Natural killer cell (primary cell): ENCODE measurements at regions not wholly inside any gene's neighbourhood (a gene's known extent, or its start where the extent isn't known, plus 50 kb on each side); places are given as distances from the start of the nearest gene placed in this dataset.

Experiments
- ATAC-seq, 3 donors: fragments of 150-1000 bp in 2 of 3; fragments of 200-7000 bp in 1 of 3; cut with Tn5 transposase; 1 replicate in 1 of 3; 2 replicates in 2 of 3; pipeline ENCODE4 v1.10.0; 2021; ENCODE audit warnings: mild to moderate bottlenecking in 2 of 3, moderate library complexity in 2 of 3
- DNase-seq, 2 donors: peaks; one replicate each; pipeline versions ENCODE4 v3.0.0 to v3.0.0-alpha.2; 2013 to 2021; ENCODE audit warnings: mixed read lengths in 1 of 2
- H3K27ac ChIP-seq: one replicate; pipeline ENCODE4 v1.5.1; 2013; ENCODE audit warnings: mild to moderate bottlenecking, low read length
- H3K27me3 ChIP-seq: one replicate; pipeline ENCODE4 v1.6.1; 2013; ENCODE audit warnings: low read length; ENCODE audit not compliant: control insufficient read depth, insufficient read depth
- H3K36me3 ChIP-seq: one replicate; pipeline ENCODE4 v1.6.1; 2013; ENCODE audit warnings: low read length; ENCODE audit not compliant: control insufficient read depth, insufficient read depth
- H3K4me1 ChIP-seq: one replicate; pipeline ENCODE4 v1.6.1; 2013; ENCODE audit warnings: low read length; ENCODE audit not compliant: control insufficient read depth, insufficient read depth
- H3K4me3 ChIP-seq: one replicate; pipeline ENCODE4 v1.5.1; 2013; ENCODE audit warnings: low read length
- H3K9me3 ChIP-seq: one replicate; pipeline ENCODE4 v1.6.1; 2013; ENCODE audit warnings: low read length; ENCODE audit not compliant: control insufficient read depth, insufficient read depth
- H3K27ac Mint-ChIP-seq, 2 donors: one replicate each; pipeline ENCODE4 v1.8.0; 2022; ENCODE audit warnings: mild to moderate bottlenecking in 2 of 2, mixed read lengths in 2 of 2, moderate library complexity in 1 of 2
- H3K27me3 Mint-ChIP-seq, 2 donors: one replicate each; pipeline ENCODE4 v1.8.0; 2022; ENCODE audit warnings: low read depth in 2 of 2, mixed read lengths in 2 of 2
- H3K36me3 Mint-ChIP-seq: one replicate; pipeline ENCODE4 v1.8.0; 2022; ENCODE audit warnings: mixed read lengths
- H3K4me1 Mint-ChIP-seq, 2 donors: one replicate each; pipeline ENCODE4 v1.8.0; 2022; ENCODE audit warnings: mixed read lengths in 2 of 2
- H3K4me3 Mint-ChIP-seq: one replicate; pipeline ENCODE4 v1.8.0; 2022; ENCODE audit warnings: mild to moderate bottlenecking, moderate library complexity, mixed read lengths
- H3K9me3 Mint-ChIP-seq, 2 donors: one replicate each; pipeline ENCODE4 v1.8.0; 2022; ENCODE audit warnings: mixed read lengths in 2 of 2
- CTCF ChIP-seq: fragments of 200-600 bp; IDR thresholded peaks from one replicate; pipeline ENCODE4 v1.8.0; 2022; ENCODE audit warnings: antibody characterized with exemption
- WGBS: methylation state at CpG from one replicate; pipeline ENCODE4 v1.1.7; 2013; ENCODE audit warnings: missing lambda C conversion rate; ENCODE audit not compliant: insufficient coverage; 5-methylcytosine and 5-hydroxymethylcytosine counted together
- intact Hi-C: fragments of 100-400 bp; cut with micrococcal nuclease; formaldehyde crosslinking; loops from one replicate; pipeline ENCODE4 v1.14.2; 2022

GRCh38 chr13:21973437-21974125, 302.7 kb downstream of the FGF9 start:
- H3K27ac Mint-ChIP-seq: no peak overlapping the region
- no peaks in the 10 kb centered on the region for H3K4me1 Mint-ChIP-seq
- Histone ChIP-seq H3K4me1 (no peaks in the 10 kb centered on the region), H3K4me3 (no peak overlapping the region), H3K27me3 (no peaks in the 10 kb centered on the region), H3K9me3 (no peaks in the 10 kb centered on the region), H3K36me3 (no peaks in the 10 kb centered on the region), H3K27ac (no peak overlapping the region)
- no peaks in the 10 kb centered on the region for H3K36me3 Mint-ChIP-seq
- DNase-seq (no peak), ATAC-seq (no peak)
- H3K4me3 Mint-ChIP-seq: no peak overlapping the region
- H3K27me3 Mint-ChIP-seq: peaks cover 1 to 2% of the 10 kb centered on the region in 2 donors
- intact Hi-C loops: no loop called here
- WGBS: 84% methylated on average over 19 of the region's 19 CpGs
- no peak for TF ChIP-seq CTCF
- H3K9me3 Mint-ChIP-seq: no peaks in the 10 kb centered on the region

GRCh38 chr13:21974741-21975140, 303.9 kb downstream of the FGF9 start:
- Histone ChIP-seq H3K36me3 (no peaks in the 10 kb centered on the region), H3K4me1 (no peaks in the 10 kb centered on the region), H3K9me3 (no peaks in the 10 kb centered on the region), H3K27ac (no peak overlapping the region), H3K4me3 (no peak overlapping the region), H3K27me3 (no peaks in the 10 kb centered on the region)
- no peak for ATAC-seq
- Mint-ChIP-seq H3K27me3 (peaks cover 2 to 9% of the 10 kb centered on the region in 2 donors), H3K4me3 (no peak overlapping the region), H3K36me3 (no peaks in the 10 kb centered on the region), H3K9me3 (no peaks in the 10 kb centered on the region), H3K27ac (no peak overlapping the region), H3K4me1 (no peaks in the 10 kb centered on the region)
- no peak for TF ChIP-seq CTCF
- 75% methylated on average over 6 of the region's 8 CpGs for WGBS
- no peak for DNase-seq
- intact Hi-C loops: no loop called here

GRCh38 chr13:21976159-21976558, 305.3 kb downstream of the FGF9 start:
- no peak for ATAC-seq
- intact Hi-C loops: no loop called here
- Mint-ChIP-seq H3K4me3 (no peak overlapping the region), H3K9me3 (no peaks in the 10 kb centered on the region), H3K4me1 (no peaks in the 10 kb centered on the region), H3K36me3 (no peaks in the 10 kb centered on the region), H3K27ac (no peak overlapping the region), H3K27me3 (peaks cover 2 to 9% of the 10 kb centered on the region in 2 donors)
- no peak overlapping the region for H3K27ac ChIP-seq
- DNase-seq: no peak
- 84% methylated on average over 10 of the region's 10 CpGs for WGBS
- no peak overlapping the region for H3K4me3 ChIP-seq
- no peak for TF ChIP-seq CTCF
- no peaks in the 10 kb centered on the region for H3K9me3 ChIP-seq
- H3K4me1 ChIP-seq: no peaks in the 10 kb centered on the region
- H3K27me3 ChIP-seq: no peaks in the 10 kb centered on the region
- H3K36me3 ChIP-seq: no peaks in the 10 kb centered on the region
